ENCODE measurements at regions not wholly inside any gene's neighbourhood (a gene's known extent, or its start where the extent isn't known, plus 50 kb on each side); places are given as distances from the start of the nearest gene placed in this dataset.

DNA sequence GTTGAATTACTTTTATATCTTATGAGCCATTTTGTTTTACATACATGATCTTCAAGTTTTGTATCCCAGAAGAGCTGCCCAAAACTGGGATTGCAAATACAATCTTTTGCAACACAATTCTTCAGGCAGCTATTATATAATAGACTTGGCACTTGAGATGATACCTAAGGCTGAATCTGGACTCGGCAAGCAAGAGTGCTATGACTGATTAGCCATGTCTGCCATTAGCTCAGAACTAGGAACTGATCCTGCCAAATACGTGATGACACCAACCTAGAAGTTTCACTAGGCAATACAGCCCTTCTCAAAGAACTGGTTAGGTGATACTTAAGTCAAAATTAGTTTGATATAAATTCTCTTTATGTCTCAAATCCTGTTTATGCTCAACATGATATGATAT, 619.6 kb downstream of the CPS1 start:
- no peak overlapping the region for H3K4me3 ChIP-seq (ENCODE audit: low read depth, low read length)
- TF ChIP-seq, protein P1, sequence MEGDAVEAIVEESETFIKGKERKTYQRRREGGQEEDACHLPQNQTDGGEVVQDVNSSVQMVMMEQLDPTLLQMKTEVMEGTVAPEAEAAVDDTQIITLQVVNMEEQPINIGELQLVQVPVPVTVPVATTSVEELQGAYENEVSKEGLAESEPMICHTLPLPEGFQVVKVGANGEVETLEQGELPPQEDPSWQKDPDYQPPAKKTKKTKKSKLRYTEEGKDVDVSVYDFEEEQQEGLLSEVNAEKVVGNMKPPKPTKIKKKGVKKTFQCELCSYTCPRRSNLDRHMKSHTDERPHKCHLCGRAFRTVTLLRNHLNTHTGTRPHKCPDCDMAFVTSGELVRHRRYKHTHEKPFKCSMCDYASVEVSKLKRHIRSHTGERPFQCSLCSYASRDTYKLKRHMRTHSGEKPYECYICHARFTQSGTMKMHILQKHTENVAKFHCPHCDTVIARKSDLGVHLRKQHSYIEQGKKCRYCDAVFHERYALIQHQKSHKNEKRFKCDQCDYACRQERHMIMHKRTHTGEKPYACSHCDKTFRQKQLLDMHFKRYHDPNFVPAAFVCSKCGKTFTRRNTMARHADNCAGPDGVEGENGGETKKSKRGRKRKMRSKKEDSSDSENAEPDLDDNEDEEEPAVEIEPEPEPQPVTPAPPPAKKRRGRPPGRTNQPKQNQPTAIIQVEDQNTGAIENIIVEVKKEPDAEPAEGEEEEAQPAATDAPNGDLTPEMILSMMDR (IDR thresholded peaks at IDR 0.05; ENCODE audit: control insufficient read depth, extremely low read depth, insufficient read depth) = no peak
- no peak for DNase-seq (ENCODE audit: low read depth)

DNA sequence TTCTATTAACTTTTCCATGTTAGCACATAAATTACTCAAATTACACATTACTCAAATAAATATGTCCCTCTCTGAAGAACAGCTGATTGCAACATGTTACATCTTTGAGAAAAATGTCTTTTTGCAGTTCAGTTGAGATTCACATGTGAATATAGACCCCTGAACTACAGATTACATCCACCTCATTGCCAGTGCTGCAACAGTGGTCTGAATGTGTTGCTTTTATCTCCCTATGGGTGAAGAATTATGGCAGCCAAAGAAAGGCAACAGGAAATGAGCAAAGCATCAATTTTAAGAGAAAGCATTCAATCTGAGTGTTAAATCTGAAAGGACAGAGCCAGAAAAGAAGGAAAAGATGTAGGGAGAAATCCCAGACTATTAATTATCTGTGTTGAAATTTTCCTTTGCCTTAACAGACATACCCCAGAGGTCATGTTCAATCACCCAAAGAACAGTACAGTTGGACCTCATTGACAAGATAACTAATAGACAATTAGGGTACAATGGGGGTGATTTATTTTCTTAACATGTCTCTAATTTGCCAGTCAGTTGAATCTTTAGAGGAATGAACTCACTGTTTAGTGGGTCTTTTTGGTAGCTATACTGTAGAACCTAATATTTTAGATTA, 620.2 kb downstream of the CPS1 start:
- TF ChIP-seq, protein P1 (IDR thresholded peaks at IDR 0.05; ENCODE audit: control insufficient read depth, extremely low read depth, insufficient read depth) = no peak
- DNase-seq (ENCODE audit: low read depth) = no peak
- no peak overlapping the region for H3K4me3 ChIP-seq (ENCODE audit: low read depth, low read length)

DNA sequence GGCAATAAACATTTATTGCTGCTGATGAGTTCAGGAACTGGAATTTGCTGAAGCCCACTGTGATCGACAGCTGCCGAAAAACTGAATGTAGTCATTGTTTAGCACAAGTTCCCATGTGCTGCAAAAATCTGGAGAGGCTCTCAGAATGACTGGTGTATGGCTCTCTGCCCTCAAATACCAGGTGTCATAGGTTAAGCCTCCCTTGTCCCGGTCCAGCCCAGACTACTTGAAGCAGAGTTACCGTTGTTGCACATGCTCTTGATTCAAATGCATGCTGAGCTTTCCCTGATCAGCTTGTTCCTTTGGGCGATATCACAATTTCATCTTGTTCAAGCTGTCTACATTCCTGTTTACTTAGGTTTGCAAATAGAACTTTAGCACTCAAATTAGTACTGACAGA, 625.2 kb downstream of the CPS1 start:
- TF ChIP-seq, protein P1 (IDR thresholded peaks at IDR 0.05; ENCODE audit: control insufficient read depth, extremely low read depth, insufficient read depth) = no peak
- peak; percentile 71 for DNase-seq (ENCODE audit: low read depth)

DNA sequence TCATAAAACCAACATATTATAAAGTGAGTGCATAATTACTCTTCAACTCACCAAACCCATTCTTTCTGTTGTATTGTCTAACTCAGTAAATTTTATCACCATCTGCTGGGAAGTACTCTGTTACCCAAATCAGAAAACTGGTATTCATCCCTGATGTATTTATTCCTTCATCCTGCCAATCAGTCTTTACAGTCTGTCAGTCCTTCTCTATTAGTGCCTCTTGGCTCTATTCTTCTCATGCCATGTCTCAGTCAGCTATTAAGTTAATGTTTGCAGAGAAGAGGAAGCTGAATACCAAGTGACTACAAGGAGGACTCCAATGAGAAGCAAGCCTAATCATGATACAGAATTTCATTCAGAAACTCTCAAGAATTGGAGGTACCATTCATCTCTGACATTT, 631.2 kb downstream of the CPS1 start:
- TF ChIP-seq, protein P1 (IDR thresholded peaks at IDR 0.05; ENCODE audit: control insufficient read depth, extremely low read depth, insufficient read depth) = no peak
- DNase-seq (ENCODE audit: low read depth) = no peak
- no peak overlapping the region for H3K4me3 ChIP-seq (ENCODE audit: low read depth, low read length)

More for the DNA sequence above, 625.2 kb downstream of the CPS1 start:
- no peak overlapping the region for H3K4me3 ChIP-seq (ENCODE audit: low read depth, low read length)

DNA sequence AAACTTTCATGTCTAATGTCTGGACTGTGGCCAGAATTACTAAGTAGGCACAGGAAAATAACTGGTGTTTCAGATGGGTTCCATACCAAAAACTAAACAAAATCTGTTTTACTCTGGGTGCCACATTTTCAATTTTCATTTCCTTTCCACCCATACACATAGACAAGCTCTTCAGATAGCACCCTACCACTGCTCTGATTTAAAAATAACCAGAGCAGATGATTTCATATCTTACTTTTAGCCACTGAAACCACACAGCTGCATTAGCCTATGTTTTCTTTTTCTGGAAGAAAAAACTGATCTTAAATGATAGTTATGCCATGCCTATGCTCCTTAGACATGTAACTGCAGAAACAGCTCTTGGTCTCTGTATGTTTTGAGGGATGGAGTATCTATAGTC, 647.6 kb downstream of the CPS1 start:
- TF ChIP-seq, protein P1 (IDR thresholded peaks at IDR 0.05; ENCODE audit: control insufficient read depth, extremely low read depth, insufficient read depth) = no peak
- H3K4me3 ChIP-seq (ENCODE audit: low read depth, low read length) = no peak overlapping the region
- DNase-seq (ENCODE audit: low read depth) = no peak

DNA sequence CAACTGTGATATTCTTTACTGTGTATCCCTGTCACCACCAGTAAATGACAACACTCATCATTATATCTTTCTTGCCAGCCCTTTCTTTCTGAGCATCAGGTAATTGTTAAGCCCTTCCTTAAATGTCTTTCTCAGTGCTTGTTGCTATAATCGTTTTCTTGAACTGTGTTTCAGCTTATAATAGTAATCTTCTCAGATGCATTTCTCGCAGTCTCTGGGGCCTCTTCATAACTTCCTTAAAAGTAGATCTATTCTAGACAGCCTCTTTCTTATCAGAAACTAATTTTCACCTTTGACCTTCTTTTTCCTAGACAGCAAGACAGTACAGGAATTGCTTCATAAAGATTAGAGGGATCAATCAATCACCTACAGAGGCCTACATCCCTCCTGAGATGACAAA, 648.1 kb downstream of the CPS1 start:
- TF ChIP-seq, protein P1 (IDR thresholded peaks at IDR 0.05; ENCODE audit: control insufficient read depth, extremely low read depth, insufficient read depth) = no peak
- no peak overlapping the region for H3K4me3 ChIP-seq (ENCODE audit: low read depth, low read length)
- no peak for DNase-seq (ENCODE audit: low read depth)

DNA sequence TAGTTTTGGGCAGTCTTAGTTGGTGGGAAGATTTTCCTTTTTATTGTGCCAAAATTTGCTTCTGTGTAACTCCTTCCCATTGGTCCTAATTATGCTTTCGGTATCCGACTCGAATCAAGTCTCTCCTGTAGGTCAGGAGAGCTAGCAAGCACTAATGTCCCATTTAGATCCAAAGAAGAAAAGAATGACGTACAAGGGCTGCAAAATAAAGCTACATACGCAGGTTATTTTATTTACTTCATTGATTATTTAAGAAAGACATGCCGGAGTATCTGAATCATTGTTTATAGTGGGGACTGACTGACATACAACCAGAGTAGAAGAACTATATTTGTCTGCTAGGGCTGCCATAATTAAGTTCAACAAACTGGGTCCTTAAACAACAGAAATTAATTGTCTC, 648.5 kb downstream of the CPS1 start:
- DNase-seq (ENCODE audit: low read depth) = no peak
- TF ChIP-seq, protein P1 (IDR thresholded peaks at IDR 0.05; ENCODE audit: control insufficient read depth, extremely low read depth, insufficient read depth) = no peak
- no peak overlapping the region for H3K4me3 ChIP-seq (ENCODE audit: low read depth, low read length)
